Hematopoietic multipotent progenitor cell treated with erythropoietin and hydrocortisone succinate and interleukin-3 and kit ligand, for 6 days (in vitro differentiated cells): ENCODE measurements at regions not wholly inside any gene's neighbourhood (a gene's known extent, or its start where the extent isn't known, plus 50 kb on each side); places are given as distances from the start of the nearest gene placed in this dataset.

Source experiments
- DNase-seq: peaks from one replicate; pipeline ENCODE4 v3.0.0-alpha.2; 2015

GRCh38 chr4:123851521-123851920 lies 454.9 kb downstream of the SPRY1 start:
- no peak for DNase-seq

- DNase-seq = no peak
Observed at GRCh38 chr4:123853651-123854050, 457.1 kb downstream of the SPRY1 start.

- DNase-seq = peak; percentile 37
Observed at GRCh38 chr4:123856689-123857545, 460.3 kb downstream of the SPRY1 start.

- no peak for DNase-seq
Observed at GRCh38 chr4:123858465-123858864, 461.9 kb downstream of the SPRY1 start.

- DNase-seq = no peak
Observed at GRCh38 chr4:123862812-123863211, 466.2 kb downstream of the SPRY1 start.

GRCh38 chr4:123866796-123867195 lies 470.2 kb downstream of the SPRY1 start:
- no peak for DNase-seq

- DNase-seq = no peak
Observed at GRCh38 chr4:123867910-123868587, 471.5 kb downstream of the SPRY1 start.

GRCh38 chr4:123869286-123870215 lies 473.0 kb downstream of the SPRY1 start:
- no peak for DNase-seq

GRCh38 chr4:123870216-123870876 lies 473.8 kb downstream of the SPRY1 start:
- no peak for DNase-seq

GRCh38 chr4:123871341-123871740 lies 474.7 kb downstream of the SPRY1 start:
- DNase-seq = no peak

GRCh38 chr4:123874063-123874462 lies 477.5 kb downstream of the SPRY1 start:
- no peak for DNase-seq

GRCh38 chr4:123876143-123876542 lies 479.5 kb downstream of the SPRY1 start:
- no peak for DNase-seq

GRCh38 chr4:123876671-123877101 lies 480.1 kb downstream of the SPRY1 start:
- no peak for DNase-seq

- peak; percentile 23 for DNase-seq
Observed at GRCh38 chr4:123877551-123877950, 481.0 kb downstream of the SPRY1 start.

- DNase-seq = no peak
Observed at GRCh38 chr4:123878976-123879375, 482.4 kb downstream of the SPRY1 start.

- no peak for DNase-seq
Observed at GRCh38 chr4:123880631-123881030, 484.0 kb downstream of the SPRY1 start.

- DNase-seq = no peak
Observed at GRCh38 chr4:123884922-123885321, 488.3 kb downstream of the SPRY1 start.

- DNase-seq = no peak
Observed at GRCh38 chr4:123889507-123889906, 492.9 kb downstream of the SPRY1 start.

- no peak for DNase-seq
Observed at GRCh38 chr4:123890889-123891288, 494.3 kb downstream of the SPRY1 start.

GRCh38 chr4:123891881-123892280 lies 495.3 kb downstream of the SPRY1 start:
- no peak for DNase-seq

GRCh38 chr4:123892368-123892976 lies 495.9 kb downstream of the SPRY1 start:
- no peak for DNase-seq
